Nephron progenitor cell (in vitro differentiated cells): ENCODE measurements at regions not wholly inside any gene's neighbourhood (a gene's known extent, or its start where the extent isn't known, plus 50 kb on each side); places are given as distances from the start of the nearest gene placed in this dataset.
"Not testable (repeated sequence)": the region's sequence is repeated elsewhere in the genome, so short reads cannot be mapped to it uniquely, and the experiment has no call there.

Source experiments
- DNase-seq: peaks from one replicate; pipeline ENCODE4 v3.0.0; 2021
- H3K27ac Mint-ChIP-seq: 2 replicates; pipeline ENCODE4 v1.8.0; 2021; ENCODE audit warnings: mild to moderate bottlenecking, moderate library complexity, mixed read lengths
- H3K27me3 Mint-ChIP-seq: 2 replicates; pipeline ENCODE4 v1.8.0; 2021; ENCODE audit warnings: mild to moderate bottlenecking, low read depth, mixed read lengths; ENCODE audit not compliant: poor library complexity
- H3K36me3 Mint-ChIP-seq: 2 replicates; pipeline ENCODE4 v1.8.0; 2021; ENCODE audit warnings: low read depth, mixed read lengths
- H3K4me1 Mint-ChIP-seq: 2 replicates; pipeline ENCODE4 v1.8.0; 2021; ENCODE audit warnings: mixed read lengths
- H3K4me3 Mint-ChIP-seq: 2 replicates; pipeline ENCODE4 v1.8.0; 2021; ENCODE audit warnings: mild to moderate bottlenecking, moderate library complexity, mixed read lengths
- H3K9me3 Mint-ChIP-seq: 2 replicates; pipeline ENCODE4 v1.8.0; 2021; ENCODE audit warnings: mild to moderate bottlenecking, moderate library complexity, mixed read lengths
- TF ChIP-seq, protein P1 (sequence below): fragments of 200-600 bp; sonication (generic); IDR thresholded peaks from 2 replicates; pipeline ENCODE4 v1.5.0; 2021; ENCODE audit warnings: antibody characterized with exemption

GRCh38 chr5:18630458-18631045 is 996.3 kb downstream of the TAF11L14 start:
- no peaks in the 10 kb centered on the region for H3K4me1 Mint-ChIP-seq
- H3K36me3 Mint-ChIP-seq: no peaks in the 10 kb centered on the region
- H3K27me3 Mint-ChIP-seq: no peaks in the 10 kb centered on the region
- TF ChIP-seq, protein P1, sequence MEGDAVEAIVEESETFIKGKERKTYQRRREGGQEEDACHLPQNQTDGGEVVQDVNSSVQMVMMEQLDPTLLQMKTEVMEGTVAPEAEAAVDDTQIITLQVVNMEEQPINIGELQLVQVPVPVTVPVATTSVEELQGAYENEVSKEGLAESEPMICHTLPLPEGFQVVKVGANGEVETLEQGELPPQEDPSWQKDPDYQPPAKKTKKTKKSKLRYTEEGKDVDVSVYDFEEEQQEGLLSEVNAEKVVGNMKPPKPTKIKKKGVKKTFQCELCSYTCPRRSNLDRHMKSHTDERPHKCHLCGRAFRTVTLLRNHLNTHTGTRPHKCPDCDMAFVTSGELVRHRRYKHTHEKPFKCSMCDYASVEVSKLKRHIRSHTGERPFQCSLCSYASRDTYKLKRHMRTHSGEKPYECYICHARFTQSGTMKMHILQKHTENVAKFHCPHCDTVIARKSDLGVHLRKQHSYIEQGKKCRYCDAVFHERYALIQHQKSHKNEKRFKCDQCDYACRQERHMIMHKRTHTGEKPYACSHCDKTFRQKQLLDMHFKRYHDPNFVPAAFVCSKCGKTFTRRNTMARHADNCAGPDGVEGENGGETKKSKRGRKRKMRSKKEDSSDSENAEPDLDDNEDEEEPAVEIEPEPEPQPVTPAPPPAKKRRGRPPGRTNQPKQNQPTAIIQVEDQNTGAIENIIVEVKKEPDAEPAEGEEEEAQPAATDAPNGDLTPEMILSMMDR: no peak
- no peaks in the 10 kb centered on the region for H3K9me3 Mint-ChIP-seq
- no peak for DNase-seq
- H3K4me3 Mint-ChIP-seq: no peak overlapping the region
- no peak overlapping the region for H3K27ac Mint-ChIP-seq

DNA sequence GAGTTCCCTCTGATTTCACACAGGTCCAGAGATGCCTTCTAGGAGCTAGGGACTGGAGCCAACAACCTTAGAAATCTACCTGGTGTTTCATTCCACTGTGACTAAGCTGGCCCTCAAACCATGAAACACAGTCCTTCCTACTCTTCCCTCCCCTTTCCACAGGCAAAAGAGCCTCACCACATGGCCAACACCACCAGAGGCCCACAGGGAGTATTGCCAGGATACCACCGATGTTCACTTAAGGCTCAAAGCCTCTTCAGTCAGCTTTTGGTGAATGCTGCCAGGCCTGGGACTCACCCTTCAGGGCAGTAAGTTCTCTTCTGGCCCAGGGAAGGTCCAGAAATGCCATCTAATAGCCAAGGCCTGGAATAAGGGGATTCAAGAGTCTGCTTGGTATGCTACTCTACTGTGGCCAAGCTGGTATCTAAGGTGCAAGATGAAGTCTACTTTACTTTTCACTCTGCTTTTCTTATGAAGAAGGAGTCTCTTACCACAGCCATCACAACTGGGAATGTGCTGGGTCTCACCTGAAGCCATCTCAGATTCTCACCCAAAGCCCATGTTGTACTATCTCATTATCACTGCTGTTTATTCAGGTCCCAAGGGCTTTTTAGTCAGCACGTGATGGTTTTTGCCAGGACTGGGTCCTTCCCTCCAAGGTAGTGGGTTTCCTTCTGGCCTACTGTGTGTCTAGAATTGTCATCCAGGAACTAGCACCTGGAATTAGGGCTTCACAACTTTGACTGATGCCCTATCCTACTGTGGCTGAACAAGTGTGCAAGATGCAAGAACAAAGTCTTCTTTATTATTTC is 1018.4 kb downstream of the TAF11L14 start:
- TF ChIP-seq, protein P1: no peak
- no peak for DNase-seq
- no peak overlapping the region for H3K4me3 Mint-ChIP-seq
- H3K9me3 Mint-ChIP-seq: peaks cover 12% of the 10 kb centered on the region
- H3K36me3 Mint-ChIP-seq: no peaks in the 10 kb centered on the region
- H3K4me1 Mint-ChIP-seq: no peaks in the 10 kb centered on the region
- peaks cover 3% of the 10 kb centered on the region for H3K27me3 Mint-ChIP-seq
- H3K27ac Mint-ChIP-seq: no peak overlapping the region

- Mint-ChIP-seq H3K27ac (no peak overlapping the region), H3K4me3 (no peak overlapping the region), H3K36me3 (no peaks in the 10 kb centered on the region), H3K9me3 (peaks cover 10% of the 10 kb centered on the region), H3K4me1 (no peaks in the 10 kb centered on the region), H3K27me3 (peaks cover 3% of the 10 kb centered on the region)
- DNase-seq: no peak
- TF ChIP-seq, protein P1: no peak
Observed at GRCh38 chr5:18653216-18653752, 1019.0 kb downstream of the TAF11L14 start.

- no peak overlapping the region for H3K4me3 Mint-ChIP-seq
- no peaks in the 10 kb centered on the region for H3K27me3 Mint-ChIP-seq
- H3K36me3 Mint-ChIP-seq: no peaks in the 10 kb centered on the region
- no peak for DNase-seq
- no peaks in the 10 kb centered on the region for H3K9me3 Mint-ChIP-seq
- no peak overlapping the region for H3K27ac Mint-ChIP-seq
- TF ChIP-seq, protein P1: no peak
- H3K4me1 Mint-ChIP-seq: no peaks in the 10 kb centered on the region
Observed at GRCh38 chr5:18660511-18660910, 1026.3 kb downstream of the TAF11L14 start.

DNA sequence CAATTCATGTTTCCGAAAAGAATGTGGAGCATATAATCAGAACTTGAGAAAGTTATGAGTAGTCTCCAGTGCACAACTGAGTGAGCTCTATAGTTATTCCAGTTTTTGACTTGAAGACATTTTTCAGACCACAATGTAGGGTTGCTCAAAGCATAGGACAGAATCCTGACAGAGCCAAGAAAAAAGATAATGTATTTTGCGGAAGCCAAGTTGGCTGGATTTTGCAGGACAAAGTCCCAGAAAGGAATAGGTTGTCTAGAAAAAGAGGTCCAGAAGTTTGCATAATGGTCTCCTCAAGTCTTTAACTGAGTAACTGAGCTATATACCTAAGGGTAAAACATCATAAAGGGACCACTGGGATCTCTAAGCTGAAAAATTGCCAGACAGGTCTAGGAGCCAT is 1028.0 kb downstream of the TAF11L14 start:
- Mint-ChIP-seq H3K4me1 (no peaks in the 10 kb centered on the region), H3K36me3 (no peaks in the 10 kb centered on the region), H3K27ac (no peak overlapping the region), H3K27me3 (no peaks in the 10 kb centered on the region), H3K9me3 (no peaks in the 10 kb centered on the region), H3K4me3 (no peak overlapping the region)
- DNase-seq: no peak
- TF ChIP-seq, protein P1: no peak

- not testable (repeated sequence) for H3K27ac Mint-ChIP-seq, H3K4me1 Mint-ChIP-seq, DNase-seq, H3K27me3 Mint-ChIP-seq, H3K9me3 Mint-ChIP-seq, H3K4me3 Mint-ChIP-seq, H3K36me3 Mint-ChIP-seq
Observed at GRCh38 chr5:18674212-18674611, 1040.0 kb downstream of the TAF11L14 start.
